GM18517 (cell line): ENCODE measurements at regions not wholly inside any gene's neighbourhood (a gene's known extent, or its start where the extent isn't known, plus 50 kb on each side); places are given as distances from the start of the nearest gene placed in this dataset.

Experiments used
- ATAC-seq: cut with Tn5 transposase; IDR thresholded peaks from one replicate; pipeline ENCODE4 v1.9.1; 2021; ENCODE audit warnings: mild to moderate bottlenecking, moderate library complexity; ENCODE audit not compliant: unreplicated experiment

GRCh38 chr4:128341634-128342033 lies 54.0 kb upstream of the PGRMC2 start:
- no peak for ATAC-seq

- no peak for ATAC-seq
Observed at GRCh38 chr4:128338634-128339355, 51.2 kb upstream of the PGRMC2 start.

GRCh38 chr4:128337863-128338262 lies 50.2 kb upstream of the PGRMC2 start:
- ATAC-seq = no peak
